ENCODE measurements at regions not wholly inside any gene's neighbourhood (a gene's known extent, or its start where the extent isn't known, plus 50 kb on each side); places are given as distances from the start of the nearest gene placed in this dataset.
"Not testable (repeated sequence)": the region's sequence is repeated elsewhere in the genome, so short reads cannot be mapped to it uniquely, and the experiment has no call there.

DNA sequence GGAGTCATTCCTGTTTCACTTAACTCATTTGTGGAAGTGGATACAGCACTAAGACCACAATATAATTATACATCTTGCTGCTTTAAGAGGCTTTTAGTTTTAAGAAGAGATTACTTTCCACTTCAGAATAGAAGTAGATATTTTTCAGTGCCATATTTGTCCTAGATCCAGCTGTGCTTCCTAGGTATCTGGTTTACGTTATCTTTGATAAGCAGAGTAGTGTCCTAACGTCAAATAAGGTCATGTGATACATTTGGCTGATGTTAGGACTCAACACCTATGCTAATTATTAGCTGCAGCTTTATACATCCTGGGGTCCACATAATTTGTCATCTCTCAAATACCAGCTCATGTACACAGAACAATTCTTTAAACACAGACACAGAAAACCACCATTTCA is 196.2 kb upstream of the SMIM30 start:
- Histone ChIP-seq H3K4me1 (no peaks in the 10 kb centered on the region), H3K27me3 (no peaks in the 10 kb centered on the region), H3K9me3 (no peaks in the 10 kb centered on the region), H3K36me3 (no peaks in the 10 kb centered on the region), H3K4me3 (no peak overlapping the region), H3K27ac (no peak overlapping the region)
- ATAC-seq, result no peak
- TF ChIP-seq CTCF (IDR thresholded peaks at IDR 0.05), result no peak
- TF ChIP-seq POLR2A (IDR thresholded peaks at IDR 0.05), result no peak
- 17% methylated on average over 2 of the region's 2 CpGs for WGBS (ENCODE audit: insufficient coverage, low coverage, low lambda C conversion rate, missing lambda C conversion rate)
- DNase-seq, result no peak
- intact Hi-C loops (cut with DNase I), result no loop called here

DNA sequence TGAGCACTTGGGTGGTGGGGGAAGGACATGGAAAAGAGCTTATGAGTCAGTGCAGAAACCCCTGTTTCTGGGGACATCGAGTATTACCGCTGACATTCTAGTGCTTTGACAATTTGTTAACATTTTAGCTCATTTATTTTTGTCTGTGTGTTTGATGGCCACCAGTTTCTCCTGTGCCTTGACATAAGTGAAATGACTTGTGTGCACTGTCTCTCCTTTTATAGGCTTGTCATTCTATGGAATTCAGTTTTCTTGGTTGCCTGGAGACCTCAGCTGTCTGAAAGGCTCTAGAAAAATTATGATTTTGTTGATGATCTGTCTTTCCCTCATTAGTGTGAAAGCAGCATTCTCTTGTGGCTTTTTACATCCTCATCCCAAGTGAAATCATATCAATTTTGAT is 190.0 kb upstream of the SMIM30 start:
- Histone ChIP-seq H3K36me3 (no peaks in the 10 kb centered on the region), H3K27ac (no peak overlapping the region), H3K27me3 (no peaks in the 10 kb centered on the region), H3K4me3 (no peak overlapping the region), H3K4me1 (no peaks in the 10 kb centered on the region), H3K9me3 (no peaks in the 10 kb centered on the region)
- TF ChIP-seq POLR2A (IDR thresholded peaks at IDR 0.05) (no peak), CTCF (IDR thresholded peaks at IDR 0.05) (no peak)
- DNase-seq, result no peak
- no peak for ATAC-seq
- intact Hi-C loops (cut with DNase I), result no loop called here
- WGBS (ENCODE audit: insufficient coverage, low coverage, low lambda C conversion rate, missing lambda C conversion rate), result 54% methylated on average over 2 of the region's 2 CpGs

GRCh38 chr7:113307147-113307546 is 188.8 kb upstream of the SMIM30 start:
- DNase-seq, result no peak
- Histone ChIP-seq H3K4me1 (no peaks in the 10 kb centered on the region), H3K27ac (no peak overlapping the region), H3K4me3 (no peak overlapping the region), H3K36me3 (no peaks in the 10 kb centered on the region), H3K27me3 (no peaks in the 10 kb centered on the region), H3K9me3 (no peaks in the 10 kb centered on the region)
- WGBS (ENCODE audit: insufficient coverage, low coverage, low lambda C conversion rate, missing lambda C conversion rate), result 15% methylated on average over 2 of the region's 2 CpGs
- TF ChIP-seq POLR2A (IDR thresholded peaks at IDR 0.05) (no peak), CTCF (IDR thresholded peaks at IDR 0.05) (no peak)
- no peak for ATAC-seq
- intact Hi-C loops (cut with DNase I), result no loop called here

GRCh38 chr7:113306302-113306701 is 187.9 kb upstream of the SMIM30 start:
- Histone ChIP-seq H3K27ac (no peak overlapping the region), H3K36me3 (no peaks in the 10 kb centered on the region), H3K4me1 (no peaks in the 10 kb centered on the region), H3K9me3 (no peaks in the 10 kb centered on the region), H3K4me3 (no peak overlapping the region), H3K27me3 (no peaks in the 10 kb centered on the region)
- 64% methylated on average over 2 of the region's 2 CpGs for WGBS (ENCODE audit: insufficient coverage, low coverage, low lambda C conversion rate, missing lambda C conversion rate)
- ATAC-seq (no peak), DNase-seq (no peak)
- no peak for TF ChIP-seq POLR2A (IDR thresholded peaks at IDR 0.05)
- TF ChIP-seq CTCF (IDR thresholded peaks at IDR 0.05), result no peak
- intact Hi-C loops (cut with DNase I), result no loop called here

DNA sequence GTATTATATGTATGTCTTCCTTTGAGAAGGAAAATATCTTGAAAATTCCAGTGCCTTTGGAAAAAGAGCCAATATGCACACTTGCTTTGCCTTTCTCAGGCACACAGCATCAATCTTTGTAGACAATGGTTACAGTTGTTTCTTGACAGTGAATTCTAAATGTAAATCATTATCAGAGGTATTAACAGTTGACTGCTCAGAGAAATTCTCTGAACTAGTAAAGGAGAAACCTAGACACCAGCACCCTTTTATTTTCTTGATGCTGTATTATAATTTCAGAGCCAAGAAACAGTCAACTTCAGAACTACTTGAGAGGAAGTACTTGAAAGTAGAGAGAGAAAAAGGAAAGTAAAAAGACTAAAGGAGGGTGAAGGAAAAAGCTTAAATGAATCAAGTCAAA is 185.8 kb upstream of the SMIM30 start:
- ATAC-seq (no peak), DNase-seq (no peak)
- TF ChIP-seq POLR2A (IDR thresholded peaks at IDR 0.05), result no peak
- TF ChIP-seq CTCF (IDR thresholded peaks at IDR 0.05), result no peak
- Histone ChIP-seq H3K4me1 (no peaks in the 10 kb centered on the region), H3K4me3 (no peak overlapping the region), H3K27ac (no peak overlapping the region), H3K27me3 (no peaks in the 10 kb centered on the region), H3K9me3 (no peaks in the 10 kb centered on the region), H3K36me3 (no peaks in the 10 kb centered on the region)
- intact Hi-C loops (cut with DNase I), result no loop called here

- H3K4me1 ChIP-seq; H3K36me3 ChIP-seq; DNase-seq; H3K27ac ChIP-seq; ATAC-seq; H3K9me3 ChIP-seq; H3K4me3 ChIP-seq; H3K27me3 ChIP-seq; intact Hi-C loops (cut with DNase I): not testable (repeated sequence)
Observed at GRCh38 chr7:113303388-113303787, 185.0 kb upstream of the SMIM30 start.
